B cell (primary cell): ENCODE measurements at regions not wholly inside any gene's neighbourhood (a gene's known extent, or its start where the extent isn't known, plus 50 kb on each side); places are given as distances from the start of the nearest gene placed in this dataset.

Experiments
- CTCF ChIP-seq: fragments of 200-600 bp; IDR thresholded peaks from one replicate; pipeline ENCODE4 v1.8.0; 2022; ENCODE audit warnings: antibody characterized with exemption, mild to moderate bottlenecking
- EZH2 ChIP-seq: IDR thresholded peaks from 2 replicates; pipeline ENCODE4 v1.6.1; 2012; ENCODE audit warnings: borderline replicate concordance, low read depth, mild to moderate bottlenecking, moderate library complexity, low read length; ENCODE audit not compliant: insufficient read depth, poor library complexity, severe bottlenecking

GRCh38 chr7:124689523-124689922, 76.1 kb downstream of the GPR37 start:
- TF ChIP-seq CTCF (no peak), EZH2 (no peak)
